ENCODE measurements at regions not wholly inside any gene's neighbourhood (a gene's known extent, or its start where the extent isn't known, plus 50 kb on each side); places are given as distances from the start of the nearest gene placed in this dataset.

DNA sequence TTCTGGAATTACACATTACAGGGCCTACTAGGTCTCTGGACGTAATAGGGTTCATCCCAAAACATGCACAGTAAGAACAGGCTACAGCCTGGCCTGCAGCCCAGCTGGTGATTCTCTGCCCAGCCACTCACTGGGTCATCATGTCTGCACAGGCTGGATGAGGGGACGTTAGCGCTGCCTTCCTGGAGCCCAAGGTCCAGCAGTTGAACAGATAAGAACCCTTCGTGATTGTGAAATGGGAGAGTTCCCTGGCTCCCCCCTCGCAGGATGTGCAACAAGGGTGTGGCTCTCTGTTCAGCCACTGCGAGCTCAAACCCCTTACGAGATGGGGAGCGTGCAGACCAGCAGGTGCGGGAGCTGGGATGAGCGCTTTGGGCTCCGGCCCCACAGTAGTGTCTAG, 200.0 kb upstream of the CDH5 start:
- H3K4me3 ChIP-seq, result no peak overlapping the region
- no peaks in the 10 kb centered on the region for H3K4me1 ChIP-seq
- TF ChIP-seq CTCF (IDR thresholded peaks at IDR 0.05) (no peak), POLR2A (IDR thresholded peaks at IDR 0.05) (no peak)
- ATAC-seq (no peak), DNase-seq (no peak)
- no peak overlapping the region for H3K27ac ChIP-seq
- H3K9me3 ChIP-seq, result no peaks in the 10 kb centered on the region
- H3K36me3 ChIP-seq (replicated peaks in 1 of 2; ENCODE audit: insufficient read depth in 1 of 2, low read depth in 2 of 2), result no peaks in the 10 kb centered on the region
- intact Hi-C loops (cut with DNase I), result no loop called here
- WGBS, 2 donors, result 69 to 73% methylated on average over 9 to 11 of the region's 11 CpGs
- H3K27me3 ChIP-seq, result no peaks in the 10 kb centered on the region

- ATAC-seq, result no peak
- 61 to 83% methylated on average over 2 of the region's 2 CpGs for WGBS, 2 donors
- Histone ChIP-seq H3K27me3 (no peaks in the 10 kb centered on the region), H3K4me1 (no peaks in the 10 kb centered on the region), H3K36me3 (replicated peaks in 1 of 2; ENCODE audit: insufficient read depth in 1 of 2, low read depth in 2 of 2) (no peaks in the 10 kb centered on the region), H3K9me3 (no peaks in the 10 kb centered on the region), H3K4me3 (no peak overlapping the region), H3K27ac (no peak overlapping the region)
- DNase-seq, result no peak
- intact Hi-C loops (cut with DNase I), result no loop called here
- no peak for TF ChIP-seq POLR2A (IDR thresholded peaks at IDR 0.05)
Measured at GRCh38 chr16:66165879-66166278, 200.6 kb upstream of the CDH5 start.

DNA sequence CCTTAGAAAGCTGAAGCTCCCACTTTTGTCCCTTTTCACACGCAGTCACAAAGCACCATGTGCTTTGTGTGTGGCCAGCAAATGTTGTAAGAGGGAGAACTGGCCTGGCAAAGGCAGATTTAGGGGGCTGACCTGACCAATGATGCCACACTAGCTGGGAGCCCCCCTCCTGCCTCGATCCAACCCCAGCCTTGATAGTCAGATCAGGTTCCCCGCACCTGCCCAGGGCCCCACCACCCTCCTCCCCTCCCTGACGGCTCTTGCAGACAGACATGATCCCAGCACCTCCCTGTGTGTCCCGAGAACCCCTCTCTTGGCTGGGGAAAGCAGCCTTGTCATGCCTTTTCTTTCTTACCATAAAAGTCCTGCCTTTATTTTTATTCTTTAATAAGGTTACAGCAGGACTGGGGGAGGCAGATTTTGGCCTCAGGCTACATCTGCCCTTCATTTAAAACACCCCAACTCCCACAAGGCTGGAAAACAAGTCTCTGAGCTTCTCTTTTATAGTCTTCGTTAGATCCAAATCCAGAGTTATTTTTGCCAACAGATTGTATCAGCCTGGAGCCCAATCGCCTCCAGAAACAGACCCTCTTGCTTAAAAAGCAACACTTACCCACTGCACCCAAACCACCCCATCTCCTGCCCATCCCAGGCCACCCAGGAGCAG, 201.8 kb upstream of the CDH5 start:
- intact Hi-C loops (cut with DNase I), result no loop called here
- no peak for TF ChIP-seq CTCF (IDR thresholded peaks at IDR 0.05)
- TF ChIP-seq POLR2A (IDR thresholded peaks at IDR 0.05), result no peak
- no peaks in the 10 kb centered on the region for H3K9me3 ChIP-seq
- H3K4me1 ChIP-seq, result no peaks in the 10 kb centered on the region
- DNase-seq (no peak), ATAC-seq (no peak)
- H3K27ac ChIP-seq, result no peak overlapping the region
- no peaks in the 10 kb centered on the region for H3K36me3 ChIP-seq (replicated peaks in 1 of 2; ENCODE audit: insufficient read depth in 1 of 2, low read depth in 2 of 2)
- WGBS, 2 donors, result 53 to 57% methylated on average over 7 of the region's 7 CpGs
- no peaks in the 10 kb centered on the region for H3K27me3 ChIP-seq
- no peak overlapping the region for H3K4me3 ChIP-seq

DNA sequence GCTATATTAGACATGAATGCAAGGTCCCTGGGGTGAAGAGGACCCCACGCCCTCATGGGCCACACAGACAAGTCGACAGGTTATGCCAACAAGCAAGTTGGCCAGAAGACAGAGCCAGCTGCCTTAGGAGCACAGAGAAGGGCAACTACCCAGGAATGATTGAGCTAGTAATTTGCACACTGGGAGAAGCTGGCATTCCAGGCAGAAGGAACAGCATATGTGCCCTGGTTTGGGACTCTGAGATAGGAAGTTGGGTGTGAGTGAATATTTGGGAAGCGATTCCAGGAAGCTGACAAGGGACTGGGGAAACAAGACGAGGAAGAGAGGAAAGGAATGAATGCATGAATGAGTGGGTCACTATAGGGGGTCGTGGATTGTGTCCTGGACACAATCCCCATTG, 203.7 kb upstream of the CDH5 start:
- WGBS, 2 donors, result 42 to 48% methylated on average over 5 of the region's 5 CpGs
- H3K27ac ChIP-seq, result no peak overlapping the region
- H3K36me3 ChIP-seq (replicated peaks in 1 of 2; ENCODE audit: insufficient read depth in 1 of 2, low read depth in 2 of 2), result no peaks in the 10 kb centered on the region
- TF ChIP-seq POLR2A (IDR thresholded peaks at IDR 0.05), result no peak
- TF ChIP-seq CTCF (IDR thresholded peaks at IDR 0.05), result no peak
- no peaks in the 10 kb centered on the region for H3K9me3 ChIP-seq
- no peaks in the 10 kb centered on the region for H3K27me3 ChIP-seq
- H3K4me3 ChIP-seq, result no peak overlapping the region
- H3K4me1 ChIP-seq, result no peaks in the 10 kb centered on the region
- DNase-seq, result no peak
- intact Hi-C loops (cut with DNase I), result no loop called here
- no peak for ATAC-seq

DNA sequence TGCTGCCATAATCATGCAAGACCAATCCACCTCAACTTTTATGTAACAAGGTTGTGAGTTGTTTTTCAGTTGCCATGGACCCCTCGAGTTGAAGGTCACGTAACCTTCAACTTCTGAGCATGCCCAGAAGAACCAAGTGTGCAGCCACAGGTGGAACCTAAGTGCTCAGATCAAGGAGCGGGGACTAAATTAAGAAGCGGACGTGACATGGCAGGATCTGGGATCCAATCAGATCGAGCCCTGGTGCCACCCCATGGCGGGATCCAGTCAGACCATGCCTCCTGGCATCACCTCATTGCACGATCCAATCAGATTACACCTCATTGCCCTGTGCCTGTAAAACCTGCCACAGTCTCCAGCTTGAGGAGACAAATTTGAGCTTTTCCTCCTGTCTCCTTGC, 204.5 kb upstream of the CDH5 start:
- intact Hi-C loops (cut with DNase I), result no loop called here
- Histone ChIP-seq H3K27me3 (no peaks in the 10 kb centered on the region), H3K9me3 (no peaks in the 10 kb centered on the region), H3K36me3 (replicated peaks in 1 of 2; ENCODE audit: insufficient read depth in 1 of 2, low read depth in 2 of 2) (no peaks in the 10 kb centered on the region), H3K27ac (no peak overlapping the region), H3K4me1 (no peaks in the 10 kb centered on the region), H3K4me3 (no peak overlapping the region)
- ATAC-seq, result no peak
- no peak for TF ChIP-seq POLR2A (IDR thresholded peaks at IDR 0.05)
- TF ChIP-seq CTCF (IDR thresholded peaks at IDR 0.05), result no peak
- no peak for DNase-seq
- 56 to 72% methylated on average over 8 of the region's 8 CpGs for WGBS, 2 donors
